ENCODE measurements at regions not wholly inside any gene's neighbourhood (a gene's known extent, or its start where the extent isn't known, plus 50 kb on each side); places are given as distances from the start of the nearest gene placed in this dataset.

DNA sequence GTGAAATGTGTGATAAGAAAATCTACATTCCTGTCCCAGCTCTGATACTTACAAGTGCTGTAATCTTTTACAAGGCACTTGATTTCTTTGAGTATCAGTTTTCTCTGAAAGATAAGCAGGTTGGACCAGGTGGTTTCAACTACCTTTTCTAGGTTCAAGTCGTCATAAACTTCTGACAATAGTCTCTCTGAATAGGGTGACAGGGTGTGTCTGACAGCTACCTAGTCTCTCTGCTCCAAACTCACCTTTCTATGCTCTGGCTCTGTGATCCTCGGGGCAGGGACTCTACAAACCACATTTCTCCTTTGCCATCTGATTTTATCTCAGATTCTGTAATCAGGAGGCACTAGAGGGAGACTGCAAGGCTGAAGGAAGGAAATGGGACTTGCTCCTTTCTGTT is 137.7 kb upstream of the SYT1 start:
- Mint-ChIP-seq H3K9me3 (no peaks in the 10 kb centered on the region), H3K27ac (ENCODE audit: unreplicated experiment) (no peak overlapping the region), H3K4me3 (no peak overlapping the region)

DNA sequence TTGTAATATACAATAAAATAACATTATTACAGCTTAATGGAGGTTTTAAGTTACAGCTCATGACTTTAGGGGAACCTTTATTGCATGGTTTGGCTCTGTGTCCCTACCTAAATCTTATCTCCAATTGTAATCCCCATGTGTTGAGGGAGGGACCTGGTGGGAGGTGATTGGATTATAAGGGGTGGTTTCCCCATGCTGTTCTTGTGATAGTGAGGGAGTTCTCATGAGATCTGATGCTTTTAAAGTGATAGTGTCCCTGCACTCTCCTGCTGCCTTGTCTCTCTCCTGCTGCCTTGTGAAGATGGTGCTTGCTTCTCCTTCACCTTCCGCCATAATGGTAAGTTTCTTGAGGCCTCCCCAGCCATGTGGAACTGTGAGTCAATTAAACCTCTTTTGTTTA is 132.1 kb upstream of the SYT1 start:
- no peak for DNase-seq (ENCODE audit: low read depth, low spot score)
- TF ChIP-seq, protein P1, sequence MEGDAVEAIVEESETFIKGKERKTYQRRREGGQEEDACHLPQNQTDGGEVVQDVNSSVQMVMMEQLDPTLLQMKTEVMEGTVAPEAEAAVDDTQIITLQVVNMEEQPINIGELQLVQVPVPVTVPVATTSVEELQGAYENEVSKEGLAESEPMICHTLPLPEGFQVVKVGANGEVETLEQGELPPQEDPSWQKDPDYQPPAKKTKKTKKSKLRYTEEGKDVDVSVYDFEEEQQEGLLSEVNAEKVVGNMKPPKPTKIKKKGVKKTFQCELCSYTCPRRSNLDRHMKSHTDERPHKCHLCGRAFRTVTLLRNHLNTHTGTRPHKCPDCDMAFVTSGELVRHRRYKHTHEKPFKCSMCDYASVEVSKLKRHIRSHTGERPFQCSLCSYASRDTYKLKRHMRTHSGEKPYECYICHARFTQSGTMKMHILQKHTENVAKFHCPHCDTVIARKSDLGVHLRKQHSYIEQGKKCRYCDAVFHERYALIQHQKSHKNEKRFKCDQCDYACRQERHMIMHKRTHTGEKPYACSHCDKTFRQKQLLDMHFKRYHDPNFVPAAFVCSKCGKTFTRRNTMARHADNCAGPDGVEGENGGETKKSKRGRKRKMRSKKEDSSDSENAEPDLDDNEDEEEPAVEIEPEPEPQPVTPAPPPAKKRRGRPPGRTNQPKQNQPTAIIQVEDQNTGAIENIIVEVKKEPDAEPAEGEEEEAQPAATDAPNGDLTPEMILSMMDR (conservative IDR thresholded peaks at IDR 0.05): no peak
- Mint-ChIP-seq H3K27me3 (ENCODE audit: low read depth) (no peaks in the 10 kb centered on the region), H3K27ac (ENCODE audit: unreplicated experiment) (no peak overlapping the region), H3K9me3 (no peaks in the 10 kb centered on the region), H3K4me1 (no peaks in the 10 kb centered on the region), H3K36me3 (ENCODE audit: low read depth) (no peaks in the 10 kb centered on the region), H3K4me3 (no peak overlapping the region)

More for the DNA sequence above, 137.7 kb upstream of the SYT1 start:
- no peaks in the 10 kb centered on the region for H3K36me3 Mint-ChIP-seq (ENCODE audit: low read depth)
- TF ChIP-seq, protein P1 (conservative IDR thresholded peaks at IDR 0.05): no peak
- peaks cover 10% of the 10 kb centered on the region for H3K4me1 Mint-ChIP-seq
- no peaks in the 10 kb centered on the region for H3K27me3 Mint-ChIP-seq (ENCODE audit: low read depth)
- no peak for DNase-seq (ENCODE audit: low read depth, low spot score)

DNA sequence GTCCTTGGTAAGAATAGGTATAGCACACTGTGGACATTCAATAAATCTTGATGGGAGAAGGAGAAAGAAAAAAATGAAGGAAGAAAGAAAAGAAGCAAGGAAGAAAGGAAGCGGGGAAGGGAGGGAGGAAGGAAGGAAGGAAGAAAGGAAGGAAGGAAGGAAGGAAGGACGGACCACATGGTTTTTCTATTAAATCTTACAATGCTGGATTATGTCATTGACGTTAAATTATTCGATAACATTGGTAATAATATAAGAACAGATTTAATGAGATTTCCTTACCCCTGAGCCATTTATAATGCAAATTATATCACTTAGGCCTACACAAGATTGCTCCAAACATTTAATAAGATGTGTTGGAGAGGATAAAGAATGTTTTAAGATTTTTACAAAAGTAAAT is 124.9 kb upstream of the SYT1 start:
- H3K4me1 Mint-ChIP-seq: no peaks in the 10 kb centered on the region
- H3K27ac Mint-ChIP-seq (ENCODE audit: unreplicated experiment): no peak overlapping the region

DNA sequence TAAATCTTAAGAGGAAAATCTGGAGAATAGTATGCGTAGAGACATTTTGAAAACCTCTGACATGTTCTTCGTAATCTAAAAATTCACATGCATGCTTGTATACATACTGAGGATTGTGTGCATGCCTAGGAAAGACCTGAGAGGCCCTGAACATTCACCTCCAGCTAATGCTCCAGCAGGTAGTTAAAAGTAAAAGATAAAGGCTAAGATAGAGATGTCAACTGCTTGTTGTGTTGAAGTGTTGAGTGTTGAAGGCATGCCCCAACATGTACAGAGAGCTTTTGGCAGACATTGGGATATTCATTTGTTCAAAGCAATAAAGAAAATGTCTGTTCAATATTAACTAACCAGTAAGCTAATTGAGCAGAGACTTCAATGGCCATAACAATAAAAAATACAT is 118.6 kb upstream of the SYT1 start:
- TF ChIP-seq, protein P1 (conservative IDR thresholded peaks at IDR 0.05): no peak
- peaks cover 3% of the 10 kb centered on the region for H3K9me3 Mint-ChIP-seq
- H3K27me3 Mint-ChIP-seq (ENCODE audit: low read depth): no peaks in the 10 kb centered on the region
- no peak overlapping the region for H3K27ac Mint-ChIP-seq (ENCODE audit: unreplicated experiment)
- no peaks in the 10 kb centered on the region for H3K4me1 Mint-ChIP-seq
- no peaks in the 10 kb centered on the region for H3K36me3 Mint-ChIP-seq (ENCODE audit: low read depth)
- H3K4me3 Mint-ChIP-seq: no peak overlapping the region
- no peak for DNase-seq (ENCODE audit: low read depth, low spot score)

More for the DNA sequence above, 124.9 kb upstream of the SYT1 start:
- Mint-ChIP-seq H3K27me3 (ENCODE audit: low read depth) (no peaks in the 10 kb centered on the region), H3K36me3 (ENCODE audit: low read depth) (no peaks in the 10 kb centered on the region), H3K9me3 (no peaks in the 10 kb centered on the region), H3K4me3 (no peak overlapping the region)
- DNase-seq (ENCODE audit: low read depth, low spot score): no peak
- TF ChIP-seq, protein P1 (conservative IDR thresholded peaks at IDR 0.05): no peak

DNA sequence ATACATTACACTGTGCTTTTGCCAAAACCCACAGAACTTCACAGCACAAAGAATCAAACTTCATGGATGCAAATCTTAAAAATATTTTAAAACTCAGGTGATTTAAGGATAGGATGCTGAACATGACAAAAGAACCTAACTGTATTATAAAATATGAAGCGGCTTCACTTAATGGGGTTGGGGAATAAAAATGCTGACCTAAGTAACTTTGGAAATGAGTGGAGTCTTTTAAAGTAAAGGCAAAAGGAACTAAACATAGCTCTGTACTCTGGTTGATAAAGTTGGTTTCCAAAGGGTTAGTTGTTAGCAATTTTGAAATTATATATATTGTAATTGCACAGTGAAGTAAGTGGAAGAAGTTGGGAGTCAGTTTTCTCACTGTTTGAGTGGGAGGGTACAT is 111.5 kb upstream of the SYT1 start:
- no peak for DNase-seq (ENCODE audit: low read depth, low spot score)
- H3K27me3 Mint-ChIP-seq (ENCODE audit: low read depth): no peaks in the 10 kb centered on the region
- H3K27ac Mint-ChIP-seq (ENCODE audit: unreplicated experiment): no peak overlapping the region
- H3K4me1 Mint-ChIP-seq: no peaks in the 10 kb centered on the region
- peaks cover 6% of the 10 kb centered on the region for H3K9me3 Mint-ChIP-seq
- TF ChIP-seq, protein P1 (conservative IDR thresholded peaks at IDR 0.05): no peak
- H3K36me3 Mint-ChIP-seq (ENCODE audit: low read depth): no peaks in the 10 kb centered on the region
- no peak overlapping the region for H3K4me3 Mint-ChIP-seq

DNA sequence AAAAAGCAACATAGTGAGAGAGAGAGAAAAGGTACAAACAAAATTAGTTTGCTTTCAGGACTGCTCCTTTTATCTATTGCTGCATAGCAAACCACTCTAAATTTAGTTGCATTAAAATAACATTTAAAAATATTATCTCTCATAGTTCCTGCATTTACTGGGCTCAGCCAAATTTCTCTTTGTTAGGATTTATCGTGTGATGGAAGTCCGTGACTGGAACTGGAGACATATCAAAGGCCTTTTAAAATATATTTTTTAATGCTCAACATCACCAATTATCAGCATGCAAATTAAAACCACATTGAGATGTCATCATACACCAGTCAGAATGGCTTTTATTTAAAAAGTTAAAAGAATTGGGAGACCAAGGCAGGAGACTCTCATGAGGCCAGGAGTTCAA is 107.6 kb upstream of the SYT1 start:
- H3K27me3 Mint-ChIP-seq (ENCODE audit: low read depth): no peaks in the 10 kb centered on the region
- no peak overlapping the region for H3K27ac Mint-ChIP-seq (ENCODE audit: unreplicated experiment)
- TF ChIP-seq, protein P1 (conservative IDR thresholded peaks at IDR 0.05): no peak
- peaks cover 9% of the 10 kb centered on the region for H3K9me3 Mint-ChIP-seq
- DNase-seq (ENCODE audit: low read depth, low spot score): no peak
- H3K4me3 Mint-ChIP-seq: no peak overlapping the region
- H3K36me3 Mint-ChIP-seq (ENCODE audit: low read depth): peaks cover 6% of the 10 kb centered on the region
- no peaks in the 10 kb centered on the region for H3K4me1 Mint-ChIP-seq
